WTC11 (cell line): ENCODE measurements at regions not wholly inside any gene's neighbourhood (a gene's known extent, or its start where the extent isn't known, plus 50 kb on each side); places are given as distances from the start of the nearest gene placed in this dataset.

Source experiments
- ATAC-seq: fragments of 200-7000 bp; cut with Tn5 transposase; 2 replicates; pipeline ENCODE4 v1.10.0; 2021; ENCODE audit warnings: mild to moderate bottlenecking, moderate library complexity
- CTCF ChIA-PET: fragments of 300-600 bp; sonication (Branson Sonifier 250); formaldehyde crosslinking; loops from one replicate; lab custom pipeline; 2021; ENCODE audit warnings: antibody characterized with exemption; lab: Charles Lee
- POLR2A ChIA-PET: fragments of 350-600 bp; sonication (Branson Sonifier 250); formaldehyde crosslinking; loops from one replicate; lab custom pipeline; 2021; ENCODE audit warnings: antibody characterized with exemption; lab: Charles Lee
- DNase-seq: peaks from one replicate; pipeline ENCODE4 v3.0.0; 2021; ENCODE audit warnings: low spot score
- H3K27ac Mint-ChIP-seq: 2 replicates; pipeline ENCODE4 v1.8.0; 2021; ENCODE audit warnings: mixed read lengths
- H3K27me3 Mint-ChIP-seq: 2 replicates; pipeline ENCODE4 v1.8.0; 2021; ENCODE audit warnings: low read depth, mild to moderate bottlenecking, moderate library complexity, mixed read lengths
- H3K36me3 Mint-ChIP-seq: 2 replicates; pipeline ENCODE4 v1.8.0; 2021; ENCODE audit warnings: mixed read lengths
- H3K4me1 Mint-ChIP-seq: 2 replicates; pipeline ENCODE4 v1.8.0; 2022; ENCODE audit warnings: mixed read lengths
- H3K4me3 Mint-ChIP-seq: 2 replicates; pipeline ENCODE4 v1.8.0; 2021; ENCODE audit warnings: mild to moderate bottlenecking, moderate library complexity, mixed read lengths
- H3K9me3 Mint-ChIP-seq: 2 replicates; pipeline ENCODE4 v1.8.0; 2021; ENCODE audit warnings: mixed read lengths
- AFF4 ChIP-seq: sonication (generic); formaldehyde crosslinking; IDR thresholded peaks from 2 replicates; pipeline ENCODE4 v1.8.1; 2023; ENCODE audit warnings: mild to moderate bottlenecking, missing genetic modification reagents, borderline replicate concordance
- CREM ChIP-seq: sonication (generic); formaldehyde crosslinking; IDR thresholded peaks from 2 replicates; pipeline ENCODE4 v1.8.1; 2022; ENCODE audit warnings: mild to moderate bottlenecking, missing genetic modification reagents, moderate library complexity
- E2F1 ChIP-seq: sonication (generic); formaldehyde crosslinking; IDR thresholded peaks from 2 replicates; pipeline ENCODE4 v1.8.0; 2022; ENCODE audit warnings: mild to moderate bottlenecking, missing genetic modification reagents
- ETV6 ChIP-seq: sonication (generic); formaldehyde crosslinking; IDR thresholded peaks from 2 replicates; pipeline ENCODE4 v1.8.1; 2022; ENCODE audit warnings: mild to moderate bottlenecking, missing genetic modification reagents
- FOXJ3 ChIP-seq: sonication (generic); formaldehyde crosslinking; IDR thresholded peaks from 2 replicates; pipeline ENCODE4 v1.9.0; 2021; ENCODE audit warnings: missing genetic modification reagents, mild to moderate bottlenecking, borderline replicate concordance
- FOXK1 ChIP-seq: sonication (generic); formaldehyde crosslinking; IDR thresholded peaks from 2 replicates; pipeline ENCODE4 v1.8.0; 2022; ENCODE audit warnings: mild to moderate bottlenecking, moderate library complexity, missing genetic modification reagents
- GTF2I ChIP-seq: fragments of 250-450 bp; sonication (Bioruptor Pico); conservative IDR thresholded peaks from 2 replicates; pipeline ENCODE4 v1.4.0; 2021; ENCODE audit warnings: mild to moderate bottlenecking
- HMGXB4 ChIP-seq: sonication (generic); formaldehyde crosslinking; IDR thresholded peaks from 2 replicates; pipeline ENCODE4 v1.8.1; 2023; ENCODE audit warnings: mild to moderate bottlenecking, moderate library complexity, missing genetic modification reagents
- MAX ChIP-seq: sonication (generic); formaldehyde crosslinking; IDR thresholded peaks from 2 replicates; pipeline ENCODE4 v1.8.0; 2022; ENCODE audit warnings: mild to moderate bottlenecking, missing genetic modification reagents
- NR1H2 ChIP-seq: sonication (generic); formaldehyde crosslinking; IDR thresholded peaks from 2 replicates; pipeline ENCODE4 v1.9.0; 2021; ENCODE audit warnings: mild to moderate bottlenecking, moderate library complexity, missing genetic modification reagents
- PRDM15 ChIP-seq: sonication (generic); formaldehyde crosslinking; IDR thresholded peaks from 2 replicates; pipeline ENCODE4 v1.8.0; 2022; ENCODE audit warnings: missing genetic modification reagents
- TEAD1 ChIP-seq: sonication (generic); formaldehyde crosslinking; IDR thresholded peaks from 2 replicates; pipeline ENCODE4 v1.8.0; 2022; ENCODE audit warnings: mild to moderate bottlenecking, missing genetic modification reagents
- ZNF263 ChIP-seq: sonication (generic); formaldehyde crosslinking; IDR thresholded peaks from 2 replicates; pipeline ENCODE4 v1.8.1; 2022; ENCODE audit warnings: low read depth, mild to moderate bottlenecking, moderate library complexity, missing genetic modification reagents
- ZNF281 ChIP-seq: sonication (generic); formaldehyde crosslinking; IDR thresholded peaks from 2 replicates; pipeline ENCODE4 v1.8.0; 2023; ENCODE audit warnings: mild to moderate bottlenecking, missing genetic modification reagents
- ZNF423 ChIP-seq: fragments of 250-450 bp; sonication (Bioruptor Pico); IDR thresholded peaks from 2 replicates; pipeline ENCODE4 v2.1.2; 2022; ENCODE audit warnings: mild to moderate bottlenecking, moderate library complexity

- no peak for TF ChIP-seq E2F1 (CRISPR knock-in tag)
- no peak for TF ChIP-seq ZNF281 (CRISPR knock-in tag)
Measured at GRCh38 chr12:93108985-93109384, 179.9 kb upstream of the EEA1 start (continued).

- H3K4me1 Mint-ChIP-seq: peaks cover 15% of the 10 kb centered on the region
- H3K9me3 Mint-ChIP-seq: no peaks in the 10 kb centered on the region
- H3K4me3 Mint-ChIP-seq: no peak overlapping the region
- CTCF ChIA-PET: interaction anchor here (0.8 to 1.5 kb wide), 3 partner anchors 12 to 310 kb away, joined by 3 to 6 read pairs (median 4); no protein-coding TSS in a partner anchor
- no peak for TF ChIP-seq NR1H2
- TF ChIP-seq HMGXB4 (CRISPR knock-in tag): no peak
- no peak for TF ChIP-seq ZNF263
- no peak for TF ChIP-seq FOXJ3 (CRISPR knock-in tag)
- no peak for TF ChIP-seq AFF4 (CRISPR knock-in tag)
- no peak for TF ChIP-seq ETV6 (CRISPR knock-in tag)
- TF ChIP-seq TEAD1: no peak
- TF ChIP-seq E2F1 (CRISPR knock-in tag): no peak
- TF ChIP-seq MAX (CRISPR knock-in tag): no peak
- TF ChIP-seq FOXK1 (CRISPR knock-in tag): no peak
- TF ChIP-seq GTF2I: no peak
- TF ChIP-seq CREM (CRISPR knock-in tag): no peak
- TF ChIP-seq PRDM15 (CRISPR knock-in tag): no peak
- no peak for TF ChIP-seq ZNF423
- H3K27ac Mint-ChIP-seq: no peak overlapping the region
- no peaks in the 10 kb centered on the region for H3K27me3 Mint-ChIP-seq
- no peak for DNase-seq
- ATAC-seq: no peak
- H3K36me3 Mint-ChIP-seq: no peaks in the 10 kb centered on the region
- POLR2A ChIA-PET: no interaction called here
Measured at GRCh38 chr12:93109551-93110203, 180.6 kb upstream of the EEA1 start.
